ENCODE measurements at regions not wholly inside any gene's neighbourhood (a gene's known extent, or its start where the extent isn't known, plus 50 kb on each side); places are given as distances from the start of the nearest gene placed in this dataset.

- ChIA-PET POLR2A (no interaction called here), CTCF (no interaction called here)
- no peaks in the 10 kb centered on the region for H3K36me3 Mint-ChIP-seq (ENCODE audit: insufficient read depth, unreplicated experiment)
- H3K27ac Mint-ChIP-seq (ENCODE audit: low read depth, unreplicated experiment): no peak overlapping the region
- H3K4me3 Mint-ChIP-seq (ENCODE audit: unreplicated experiment): no peak overlapping the region
- H3K4me1 Mint-ChIP-seq (ENCODE audit: insufficient read depth, unreplicated experiment): no peaks in the 10 kb centered on the region
- intact Hi-C loops (cut with micrococcal nuclease): no loop called here
- peaks cover 7% of the 10 kb centered on the region for H3K9me3 Mint-ChIP-seq (ENCODE audit: unreplicated experiment)
- no peak for TF ChIP-seq CTCF (IDR thresholded peaks at IDR 0.05; ENCODE audit: unreplicated experiment)
- H3K27me3 Mint-ChIP-seq (ENCODE audit: insufficient read depth, unreplicated experiment): no peaks in the 10 kb centered on the region
- BruUV-seq (replicated peaks): no TSS peak
- no peak for DNase-seq (ENCODE audit: unreplicated experiment)
Measured at GRCh38 chr11:134676516-134677287, 264.7 kb upstream of the B3GAT1 start.

GRCh38 chr11:134675983-134676382, 263.9 kb upstream of the B3GAT1 start:
- DNase-seq (ENCODE audit: unreplicated experiment): no peak
- BruUV-seq (replicated peaks): no TSS peak
- Mint-ChIP-seq H3K27me3 (ENCODE audit: insufficient read depth, unreplicated experiment) (no peaks in the 10 kb centered on the region), H3K36me3 (ENCODE audit: insufficient read depth, unreplicated experiment) (no peaks in the 10 kb centered on the region), H3K4me3 (ENCODE audit: unreplicated experiment) (no peak overlapping the region), H3K9me3 (ENCODE audit: unreplicated experiment) (peaks cover 7% of the 10 kb centered on the region), H3K4me1 (ENCODE audit: insufficient read depth, unreplicated experiment) (no peaks in the 10 kb centered on the region), H3K27ac (ENCODE audit: low read depth, unreplicated experiment) (no peak overlapping the region)
- POLR2A ChIA-PET: no interaction called here
- intact Hi-C loops (cut with micrococcal nuclease): no loop called here
- CTCF ChIA-PET: no interaction called here
- TF ChIP-seq CTCF (IDR thresholded peaks at IDR 0.05; ENCODE audit: unreplicated experiment): no peak

- no TSS peak for BruUV-seq (replicated peaks)
- no peaks in the 10 kb centered on the region for H3K27me3 Mint-ChIP-seq (ENCODE audit: insufficient read depth, unreplicated experiment)
- TF ChIP-seq CTCF (IDR thresholded peaks at IDR 0.05; ENCODE audit: unreplicated experiment): no peak
- intact Hi-C loops (cut with micrococcal nuclease): no loop called here
- ChIA-PET POLR2A (interaction anchor here (0.7 kb wide), 1 partner anchor 9 kb away, joined by 3 read pairs; no protein-coding TSS in a partner anchor), CTCF (no interaction called here)
- H3K36me3 Mint-ChIP-seq (ENCODE audit: insufficient read depth, unreplicated experiment): no peaks in the 10 kb centered on the region
- DNase-seq (ENCODE audit: unreplicated experiment): no peak
- peaks cover 7% of the 10 kb centered on the region for H3K9me3 Mint-ChIP-seq (ENCODE audit: unreplicated experiment)
- H3K4me3 Mint-ChIP-seq (ENCODE audit: unreplicated experiment): no peak overlapping the region
- no peak overlapping the region for H3K27ac Mint-ChIP-seq (ENCODE audit: low read depth, unreplicated experiment)
- H3K4me1 Mint-ChIP-seq (ENCODE audit: insufficient read depth, unreplicated experiment): no peaks in the 10 kb centered on the region
Measured at GRCh38 chr11:134674974-134675373, 262.9 kb upstream of the B3GAT1 start.

- H3K4me3 Mint-ChIP-seq (ENCODE audit: unreplicated experiment): no peak overlapping the region
- DNase-seq (ENCODE audit: unreplicated experiment): no peak
- H3K9me3 Mint-ChIP-seq (ENCODE audit: unreplicated experiment): peaks cover 7% of the 10 kb centered on the region
- H3K27ac Mint-ChIP-seq (ENCODE audit: low read depth, unreplicated experiment): no peak overlapping the region
- no TSS peak for BruUV-seq (replicated peaks)
- intact Hi-C loops (cut with micrococcal nuclease): no loop called here
- ChIA-PET CTCF (no interaction called here), POLR2A (no interaction called here)
- no peaks in the 10 kb centered on the region for H3K4me1 Mint-ChIP-seq (ENCODE audit: insufficient read depth, unreplicated experiment)
- no peaks in the 10 kb centered on the region for H3K27me3 Mint-ChIP-seq (ENCODE audit: insufficient read depth, unreplicated experiment)
- TF ChIP-seq CTCF (IDR thresholded peaks at IDR 0.05; ENCODE audit: unreplicated experiment): no peak
- no peaks in the 10 kb centered on the region for H3K36me3 Mint-ChIP-seq (ENCODE audit: insufficient read depth, unreplicated experiment)
Measured at GRCh38 chr11:134670961-134671370, 258.9 kb upstream of the B3GAT1 start.

All from MCF 10A (cell line).